WTC11 (cell line): ENCODE measurements at regions not wholly inside any gene's neighbourhood (a gene's known extent, or its start where the extent isn't known, plus 50 kb on each side); places are given as distances from the start of the nearest gene placed in this dataset.

Source experiments
- ATAC-seq: fragments of 200-7000 bp; cut with Tn5 transposase; 2 replicates; pipeline ENCODE4 v1.10.0; 2021; ENCODE audit warnings: mild to moderate bottlenecking, moderate library complexity
- CTCF ChIA-PET: fragments of 300-600 bp; sonication (Branson Sonifier 250); formaldehyde crosslinking; loops from one replicate; lab custom pipeline; 2021; ENCODE audit warnings: antibody characterized with exemption; lab: Charles Lee
- POLR2A ChIA-PET: fragments of 350-600 bp; sonication (Branson Sonifier 250); formaldehyde crosslinking; loops from one replicate; lab custom pipeline; 2021; ENCODE audit warnings: antibody characterized with exemption; lab: Charles Lee
- DNase-seq: peaks from one replicate; pipeline ENCODE4 v3.0.0; 2021; ENCODE audit warnings: low spot score
- H3K27ac Mint-ChIP-seq: 2 replicates; pipeline ENCODE4 v1.8.0; 2021; ENCODE audit warnings: mixed read lengths
- H3K27me3 Mint-ChIP-seq: 2 replicates; pipeline ENCODE4 v1.8.0; 2021; ENCODE audit warnings: low read depth, mild to moderate bottlenecking, moderate library complexity, mixed read lengths
- H3K36me3 Mint-ChIP-seq: 2 replicates; pipeline ENCODE4 v1.8.0; 2021; ENCODE audit warnings: mixed read lengths
- H3K4me1 Mint-ChIP-seq: 2 replicates; pipeline ENCODE4 v1.8.0; 2022; ENCODE audit warnings: mixed read lengths
- H3K4me3 Mint-ChIP-seq: 2 replicates; pipeline ENCODE4 v1.8.0; 2021; ENCODE audit warnings: mild to moderate bottlenecking, moderate library complexity, mixed read lengths
- H3K9me3 Mint-ChIP-seq: 2 replicates; pipeline ENCODE4 v1.8.0; 2021; ENCODE audit warnings: mixed read lengths
- AFF4 ChIP-seq: sonication (generic); formaldehyde crosslinking; IDR thresholded peaks from 2 replicates; pipeline ENCODE4 v1.8.1; 2023; ENCODE audit warnings: mild to moderate bottlenecking, missing genetic modification reagents, borderline replicate concordance
- CREB1 ChIP-seq: sonication (generic); formaldehyde crosslinking; IDR thresholded peaks from 2 replicates; pipeline ENCODE4 v1.8.0; 2023; ENCODE audit warnings: mild to moderate bottlenecking, missing genetic modification reagents
- ESRRA ChIP-seq: sonication (generic); formaldehyde crosslinking; IDR thresholded peaks from 2 replicates; pipeline ENCODE4 v1.8.1; 2022; ENCODE audit warnings: mild to moderate bottlenecking, missing genetic modification reagents, borderline replicate concordance
- FOXJ3 ChIP-seq: sonication (generic); formaldehyde crosslinking; IDR thresholded peaks from 2 replicates; pipeline ENCODE4 v1.9.0; 2021; ENCODE audit warnings: missing genetic modification reagents, mild to moderate bottlenecking, borderline replicate concordance
- IRF1 ChIP-seq: sonication (generic); formaldehyde crosslinking; IDR thresholded peaks from 2 replicates; pipeline ENCODE4 v1.8.0; 2023; ENCODE audit warnings: missing genetic modification reagents
- JAZF1 ChIP-seq: fragments of 250-450 bp; sonication (Bioruptor Pico); IDR thresholded peaks from 2 replicates; pipeline ENCODE4 v1.9.0; 2021; ENCODE audit warnings: moderate library complexity, mild to moderate bottlenecking, inconsistent platforms
- MYBL2 ChIP-seq: sonication (generic); formaldehyde crosslinking; IDR thresholded peaks from 2 replicates; pipeline ENCODE4 v1.8.1; 2023; ENCODE audit warnings: mild to moderate bottlenecking, moderate library complexity, missing genetic modification reagents
- RORB ChIP-seq: fragments of 250-450 bp; sonication (Bioruptor Pico); IDR thresholded peaks from 2 replicates; pipeline ENCODE4 v1.9.0; 2021; ENCODE audit warnings: mild to moderate bottlenecking
- SMAD3 ChIP-seq: sonication (generic); formaldehyde crosslinking; IDR thresholded peaks from 2 replicates; pipeline ENCODE4 v1.8.0; 2022; ENCODE audit warnings: missing genetic modification reagents, mild to moderate bottlenecking, borderline replicate concordance
- SP1 ChIP-seq: sonication (generic); formaldehyde crosslinking; conservative IDR thresholded peaks from 2 replicates; pipeline ENCODE4 v1.8.1; 2022; ENCODE audit warnings: missing genetic modification reagents
- TEAD4 ChIP-seq: sonication (generic); formaldehyde crosslinking; IDR thresholded peaks from 2 replicates; pipeline ENCODE4 v1.8.0; 2022; ENCODE audit warnings: mild to moderate bottlenecking, missing genetic modification reagents
- TP53 ChIP-seq: sonication (generic); formaldehyde crosslinking; IDR thresholded peaks from 2 replicates; pipeline ENCODE4 v1.8.1; 2023; ENCODE audit warnings: mild to moderate bottlenecking, missing genetic modification reagents
- ZBTB21 ChIP-seq: sonication (generic); formaldehyde crosslinking; IDR thresholded peaks from 2 replicates; pipeline ENCODE4 v1.8.1; 2023; ENCODE audit warnings: mild to moderate bottlenecking, missing genetic modification reagents, borderline replicate concordance
- ZBTB43 ChIP-seq: sonication (generic); formaldehyde crosslinking; IDR thresholded peaks from 2 replicates; pipeline ENCODE4 v1.8.1; 2023; ENCODE audit warnings: mild to moderate bottlenecking, missing genetic modification reagents
- ZMAT4 ChIP-seq: fragments of 250-450 bp; sonication (Bioruptor Pico); IDR thresholded peaks from 2 replicates; pipeline ENCODE4 v1.9.0; 2021; ENCODE audit warnings: mild to moderate bottlenecking
- ZNF138 ChIP-seq: sonication (generic); formaldehyde crosslinking; conservative IDR thresholded peaks from 2 replicates; pipeline ENCODE4 v1.8.1; 2022; ENCODE audit warnings: mild to moderate bottlenecking, moderate library complexity, missing genetic modification reagents
- ZNF263 ChIP-seq: sonication (generic); formaldehyde crosslinking; IDR thresholded peaks from 2 replicates; pipeline ENCODE4 v1.8.1; 2022; ENCODE audit warnings: low read depth, mild to moderate bottlenecking, moderate library complexity, missing genetic modification reagents
- ZNF396 ChIP-seq: fragments of 250-450 bp; sonication (Bioruptor Pico); IDR thresholded peaks from 2 replicates; pipeline ENCODE4 v1.8.0; 2021; ENCODE audit warnings: mild to moderate bottlenecking, moderate library complexity, borderline replicate concordance
- ZNF416 ChIP-seq: fragments of 250-450 bp; sonication (Bioruptor Pico); IDR thresholded peaks from 2 replicates; pipeline ENCODE4 v1.9.0; 2021; ENCODE audit warnings: mild to moderate bottlenecking, inconsistent platforms
- ZNF423 ChIP-seq: fragments of 250-450 bp; sonication (Bioruptor Pico); IDR thresholded peaks from 2 replicates; pipeline ENCODE4 v2.1.2; 2022; ENCODE audit warnings: mild to moderate bottlenecking, moderate library complexity
- ZNF671 ChIP-seq: fragments of 250-450 bp; sonication (Bioruptor Pico); IDR thresholded peaks from 2 replicates; pipeline ENCODE4 v1.8.0; 2021; ENCODE audit warnings: mild to moderate bottlenecking
- TF ChIP-seq, protein P1 (sequence below): fragments of 250-450 bp; sonication (Bioruptor Pico); IDR thresholded peaks from 2 replicates; pipeline ENCODE4 v1.8.0; 2021; ENCODE audit warnings: mild to moderate bottlenecking
- TF ChIP-seq, protein P2 (sequence below): sonication (generic); formaldehyde crosslinking; IDR thresholded peaks from 2 replicates; pipeline ENCODE4 v1.8.1; 2023; ENCODE audit warnings: mild to moderate bottlenecking, missing genetic modification reagents, moderate library complexity
- TF ChIP-seq, protein P3 (sequence below): sonication (generic); formaldehyde crosslinking; IDR thresholded peaks from 2 replicates; pipeline ENCODE4 v1.8.0; 2022; ENCODE audit warnings: mild to moderate bottlenecking, missing genetic modification reagents
- TF ChIP-seq, protein P4 (sequence below): sonication (generic); formaldehyde crosslinking; IDR thresholded peaks from 2 replicates; pipeline ENCODE4 v1.8.1; 2023; ENCODE audit warnings: mild to moderate bottlenecking, moderate library complexity, missing genetic modification reagents

DNA sequence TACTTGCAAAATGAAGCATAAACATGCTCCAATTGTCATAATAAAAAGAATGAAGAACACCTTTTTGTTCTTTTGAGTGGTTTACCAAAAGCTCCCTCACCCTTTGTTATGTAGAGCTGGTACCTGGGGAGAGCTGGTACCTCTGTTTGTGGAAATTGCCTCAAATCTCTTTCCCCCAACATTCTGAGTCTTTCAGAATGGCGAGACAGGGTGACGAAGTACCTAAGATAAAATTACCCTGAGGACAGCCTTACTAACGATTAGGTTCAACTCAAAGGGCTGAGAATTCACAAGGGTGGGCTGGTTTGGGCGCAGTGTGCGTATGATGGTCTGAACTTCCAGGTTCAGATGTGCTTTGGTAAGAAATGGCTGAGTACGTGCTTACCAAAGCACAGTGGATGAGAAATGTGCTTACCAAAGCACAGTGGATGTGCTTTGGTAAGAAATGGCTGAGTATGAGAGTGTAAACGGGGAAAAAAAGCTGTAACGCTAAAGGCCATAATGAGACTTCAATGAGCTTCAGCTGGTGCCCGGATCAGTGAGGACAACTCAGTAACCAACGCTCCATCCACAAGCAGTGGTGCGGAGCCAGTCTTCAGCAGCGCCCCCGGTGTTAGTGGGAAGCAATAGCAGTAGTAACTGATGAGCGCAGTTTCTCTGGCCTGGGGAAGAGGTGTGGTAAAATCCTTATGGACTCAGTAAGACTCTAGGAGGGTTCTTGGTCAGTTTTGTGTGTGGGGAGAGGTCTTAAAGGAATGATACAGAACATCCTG is 72.3 kb upstream of the LRIG1 start (continued):
- TF ChIP-seq, protein P1, sequence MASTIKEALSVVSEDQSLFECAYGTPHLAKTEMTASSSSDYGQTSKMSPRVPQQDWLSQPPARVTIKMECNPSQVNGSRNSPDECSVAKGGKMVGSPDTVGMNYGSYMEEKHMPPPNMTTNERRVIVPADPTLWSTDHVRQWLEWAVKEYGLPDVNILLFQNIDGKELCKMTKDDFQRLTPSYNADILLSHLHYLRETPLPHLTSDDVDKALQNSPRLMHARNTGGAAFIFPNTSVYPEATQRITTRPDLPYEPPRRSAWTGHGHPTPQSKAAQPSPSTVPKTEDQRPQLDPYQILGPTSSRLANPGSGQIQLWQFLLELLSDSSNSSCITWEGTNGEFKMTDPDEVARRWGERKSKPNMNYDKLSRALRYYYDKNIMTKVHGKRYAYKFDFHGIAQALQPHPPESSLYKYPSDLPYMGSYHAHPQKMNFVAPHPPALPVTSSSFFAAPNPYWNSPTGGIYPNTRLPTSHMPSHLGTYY (CRISPR knock-in tag): peak; percentile 37; the same call in 1 of the 2 replicates
- TF ChIP-seq, protein P2, sequence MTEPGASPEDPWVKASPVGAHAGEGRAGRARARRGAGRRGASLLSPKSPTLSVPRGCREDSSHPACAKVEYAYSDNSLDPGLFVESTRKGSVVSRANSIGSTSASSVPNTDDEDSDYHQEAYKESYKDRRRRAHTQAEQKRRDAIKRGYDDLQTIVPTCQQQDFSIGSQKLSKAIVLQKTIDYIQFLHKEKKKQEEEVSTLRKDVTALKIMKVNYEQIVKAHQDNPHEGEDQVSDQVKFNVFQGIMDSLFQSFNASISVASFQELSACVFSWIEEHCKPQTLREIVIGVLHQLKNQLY: no peak
- TF ChIP-seq RORB (no peak), ZNF423 (0 out of 2 replicates have a peak, but pooled peaks have one; percentile 4), CREB1 (CRISPR knock-in tag) (0 out of 2 replicates have a peak, but pooled peaks have one; percentile 33), IRF1 (CRISPR knock-in tag) (no peak), ZNF263 (CRISPR knock-in tag) (no peak), ZNF396 (CRISPR knock-in tag) (no peak; the same call in 1 of the 2 replicates), ZMAT4 (0 out of 2 replicates have a peak, but pooled peaks have one; percentile 17), JAZF1 (CRISPR knock-in tag) (no peak), SP1 (CRISPR knock-in tag) (0 out of 2 replicates have a peak, but pooled peaks have one; percentile 33), ZNF138 (CRISPR knock-in tag) (no peak), ZNF416 (CRISPR knock-in tag) (no peak), SMAD3 (CRISPR knock-in tag) (no peak), ZNF671 (CRISPR knock-in tag) (peak; percentile 39; the same call in 1 of the 2 replicates), FOXJ3 (CRISPR knock-in tag) (no peak; the same call in 1 of the 2 replicates), AFF4 (CRISPR knock-in tag) (0 out of 2 replicates have a peak, but pooled peaks have one; percentile 38)

DNA sequence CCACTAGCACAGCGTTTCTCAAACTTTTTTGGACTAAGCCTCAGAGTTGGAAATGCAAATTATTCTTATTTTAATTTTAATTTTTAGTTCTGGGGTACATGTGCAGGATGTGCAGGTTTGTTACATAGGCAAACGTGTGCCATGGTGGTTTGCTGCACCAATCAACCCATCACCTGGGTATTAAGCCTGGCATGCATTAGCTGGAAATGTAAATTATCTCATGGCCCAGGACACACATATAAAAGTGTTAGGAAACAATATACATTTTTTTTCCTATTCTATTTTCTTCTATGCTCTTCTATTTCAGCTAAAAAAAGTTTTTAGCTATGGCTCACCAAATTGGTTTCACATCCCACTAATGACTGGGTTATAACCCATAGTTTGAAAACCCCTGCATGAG is 73.3 kb upstream of the LRIG1 start:
- Mint-ChIP-seq H3K9me3 (peaks cover 9% of the 10 kb centered on the region), H3K27me3 (peaks cover 44% of the 10 kb centered on the region), H3K4me1 (peaks cover 28% of the 10 kb centered on the region), H3K36me3 (peaks cover 9% of the 10 kb centered on the region), H3K4me3 (no peak overlapping the region), H3K27ac (no peak overlapping the region)
- no peak for ATAC-seq
- ChIA-PET CTCF (interaction anchor here (1.9 to 2.9 kb wide), 3 partner anchors 8 to 167 kb away, joined by 5 to 15 read pairs (median 12); no protein-coding TSS in a partner anchor), POLR2A (interaction anchor here (1.1 kb wide), 1 partner anchor 78 kb away, joined by 3 read pairs; no protein-coding TSS in a partner anchor)
- DNase-seq: no peak
- TF ChIP-seq MYBL2: no peak
- TF ChIP-seq, protein P3, sequence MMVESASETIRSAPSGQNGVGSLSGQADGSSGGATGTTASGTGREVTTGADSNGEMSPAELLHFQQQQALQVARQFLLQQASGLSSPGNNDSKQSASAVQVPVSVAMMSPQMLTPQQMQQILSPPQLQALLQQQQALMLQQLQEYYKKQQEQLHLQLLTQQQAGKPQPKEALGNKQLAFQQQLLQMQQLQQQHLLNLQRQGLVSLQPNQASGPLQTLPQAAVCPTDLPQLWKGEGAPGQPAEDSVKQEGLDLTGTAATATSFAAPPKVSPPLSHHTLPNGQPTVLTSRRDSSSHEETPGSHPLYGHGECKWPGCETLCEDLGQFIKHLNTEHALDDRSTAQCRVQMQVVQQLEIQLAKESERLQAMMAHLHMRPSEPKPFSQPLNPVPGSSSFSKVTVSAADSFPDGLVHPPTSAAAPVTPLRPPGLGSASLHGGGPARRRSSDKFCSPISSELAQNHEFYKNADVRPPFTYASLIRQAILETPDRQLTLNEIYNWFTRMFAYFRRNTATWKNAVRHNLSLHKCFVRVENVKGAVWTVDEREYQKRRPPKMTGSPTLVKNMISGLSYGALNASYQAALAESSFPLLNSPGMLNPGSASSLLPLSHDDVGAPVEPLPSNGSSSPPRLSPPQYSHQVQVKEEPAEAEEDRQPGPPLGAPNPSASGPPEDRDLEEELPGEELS (CRISPR knock-in tag): no peak
- TF ChIP-seq ZBTB43 (CRISPR knock-in tag): no peak
- TF ChIP-seq, protein P4, sequence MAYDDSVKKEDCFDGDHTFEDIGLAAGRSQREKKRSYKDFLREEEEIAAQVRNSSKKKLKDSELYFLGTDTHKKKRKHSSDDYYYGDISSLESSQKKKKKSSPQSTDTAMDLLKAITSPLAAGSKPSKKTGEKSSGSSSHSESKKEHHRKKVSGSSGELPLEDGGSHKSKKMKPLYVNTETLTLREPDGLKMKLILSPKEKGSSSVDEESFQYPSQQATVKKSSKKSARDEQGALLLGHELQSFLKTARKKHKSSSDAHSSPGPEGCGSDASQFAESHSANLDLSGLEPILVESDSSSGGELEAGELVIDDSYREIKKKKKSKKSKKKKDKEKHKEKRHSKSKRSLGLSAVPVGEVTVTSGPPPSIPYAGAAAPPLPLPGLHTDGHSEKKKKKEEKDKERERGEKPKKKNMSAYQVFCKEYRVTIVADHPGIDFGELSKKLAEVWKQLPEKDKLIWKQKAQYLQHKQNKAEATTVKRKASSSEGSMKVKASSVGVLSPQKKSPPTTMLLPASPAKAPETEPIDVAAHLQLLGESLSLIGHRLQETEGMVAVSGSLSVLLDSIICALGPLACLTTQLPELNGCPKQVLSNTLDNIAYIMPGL: no peak
- TF ChIP-seq ESRRA (CRISPR knock-in tag): no peak
- no peak for TF ChIP-seq TEAD4 (CRISPR knock-in tag)
- TF ChIP-seq TP53 (CRISPR knock-in tag): no peak
- no peak for TF ChIP-seq ZBTB21 (CRISPR knock-in tag)
